ENCODE measurements at regions not wholly inside any gene's neighbourhood (a gene's known extent, or its start where the extent isn't known, plus 50 kb on each side); places are given as distances from the start of the nearest gene placed in this dataset.

DNA sequence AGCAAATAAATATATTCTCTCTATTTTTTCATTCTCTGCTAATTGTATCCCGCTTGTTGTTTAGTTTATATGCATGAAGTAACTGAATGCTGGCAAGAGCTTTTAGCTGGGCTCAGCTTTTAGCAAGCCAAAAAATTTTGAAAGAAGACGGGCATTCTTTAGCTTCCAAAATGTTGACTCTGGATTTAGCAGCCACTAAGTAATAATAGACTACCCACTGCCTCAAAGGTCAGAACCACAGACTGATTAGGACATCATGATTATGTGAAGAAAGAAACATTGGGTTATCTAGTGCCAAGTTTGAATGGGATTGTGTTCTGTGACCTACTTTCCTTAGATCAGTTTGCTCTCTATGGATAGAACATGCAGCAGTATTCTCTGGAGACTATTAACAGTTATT lies 80.3 kb upstream of the DPH5 start:
- H3K36me3 ChIP-seq (ENCODE audit: low read depth): no peaks in the 10 kb centered on the region
- no peak for TF ChIP-seq EZH2 (IDR thresholded peaks at IDR 0.05; ENCODE audit: low read depth)
- TF ChIP-seq, protein P1, sequence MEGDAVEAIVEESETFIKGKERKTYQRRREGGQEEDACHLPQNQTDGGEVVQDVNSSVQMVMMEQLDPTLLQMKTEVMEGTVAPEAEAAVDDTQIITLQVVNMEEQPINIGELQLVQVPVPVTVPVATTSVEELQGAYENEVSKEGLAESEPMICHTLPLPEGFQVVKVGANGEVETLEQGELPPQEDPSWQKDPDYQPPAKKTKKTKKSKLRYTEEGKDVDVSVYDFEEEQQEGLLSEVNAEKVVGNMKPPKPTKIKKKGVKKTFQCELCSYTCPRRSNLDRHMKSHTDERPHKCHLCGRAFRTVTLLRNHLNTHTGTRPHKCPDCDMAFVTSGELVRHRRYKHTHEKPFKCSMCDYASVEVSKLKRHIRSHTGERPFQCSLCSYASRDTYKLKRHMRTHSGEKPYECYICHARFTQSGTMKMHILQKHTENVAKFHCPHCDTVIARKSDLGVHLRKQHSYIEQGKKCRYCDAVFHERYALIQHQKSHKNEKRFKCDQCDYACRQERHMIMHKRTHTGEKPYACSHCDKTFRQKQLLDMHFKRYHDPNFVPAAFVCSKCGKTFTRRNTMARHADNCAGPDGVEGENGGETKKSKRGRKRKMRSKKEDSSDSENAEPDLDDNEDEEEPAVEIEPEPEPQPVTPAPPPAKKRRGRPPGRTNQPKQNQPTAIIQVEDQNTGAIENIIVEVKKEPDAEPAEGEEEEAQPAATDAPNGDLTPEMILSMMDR (conservative IDR thresholded peaks at IDR 0.05): no peak
- no peaks in the 10 kb centered on the region for H3K4me1 ChIP-seq (replicated peaks; ENCODE audit: insufficient read depth)
- ChIA-PET CTCF (no interaction called here), POLR2A (ENCODE audit: unreplicated experiment) (no interaction called here)
- H3F3A ChIP-seq (ENCODE audit: insufficient read depth, low read depth): no peaks in the 10 kb centered on the region; the same call in 1 of the 2 replicates
- DNase-seq: no peak
- no peak overlapping the region for H3K27ac ChIP-seq
- intact Hi-C loops (cut with micrococcal nuclease; ENCODE audit: unreplicated experiment): no loop called here
- no peak overlapping the region for H2AFZ ChIP-seq
- no peaks in the 10 kb centered on the region for H3K79me2 ChIP-seq (ENCODE audit: low read depth)
- H3K4me3 ChIP-seq: no peak overlapping the region
- H4K20me1 ChIP-seq (ENCODE audit: insufficient read depth): no peaks in the 10 kb centered on the region
- no TSS peak for BruUV-seq (replicated peaks)
- H3K27me3 ChIP-seq (ENCODE audit: insufficient read depth, low read depth): no peaks in the 10 kb centered on the region
- H3K9me2 ChIP-seq (ENCODE audit: insufficient read depth): no peaks in the 10 kb centered on the region
- no peak overlapping the region for H3K4me2 ChIP-seq
- 0 out of 2 replicates have a peak, but pooled peaks cover 3% of the 10 kb centered on the region for H3K9me3 ChIP-seq (ENCODE audit: insufficient read depth, low read depth)

DNA sequence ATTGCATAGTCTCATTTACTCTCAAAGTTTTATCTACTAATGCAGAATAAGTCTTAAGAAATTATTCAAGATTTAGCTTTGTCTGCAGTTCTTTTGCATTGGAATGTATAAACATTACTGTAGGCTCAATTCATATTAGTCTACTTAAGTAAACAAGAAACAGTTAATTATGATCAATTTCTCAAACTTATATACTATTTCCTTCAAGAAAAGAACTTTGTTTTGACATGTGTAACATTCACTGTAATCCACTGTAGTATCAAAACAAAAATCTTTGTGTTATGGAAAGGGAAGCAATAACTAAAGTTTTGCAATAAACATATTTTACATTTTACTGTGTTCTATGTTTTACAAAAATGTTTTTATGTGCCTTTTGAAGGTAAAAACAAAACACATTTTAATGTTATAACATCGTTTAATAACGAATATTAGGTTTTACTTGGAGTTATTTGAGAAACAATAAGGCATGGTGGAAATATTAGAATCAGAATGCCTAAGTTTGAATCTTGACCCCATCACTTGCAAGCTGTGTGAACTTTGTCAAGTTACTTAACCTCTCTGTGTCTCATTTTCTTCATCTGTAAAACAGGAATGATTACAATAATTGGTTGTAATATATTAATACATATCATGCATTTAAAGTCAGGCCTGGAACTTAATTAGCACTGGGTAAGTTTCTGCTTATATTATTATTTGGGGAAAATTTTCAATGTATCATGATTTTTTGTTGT lies 77.0 kb upstream of the DPH5 start:
- 0 out of 2 replicates have a peak, but pooled peaks cover 3% of the 10 kb centered on the region for H3K9me3 ChIP-seq (ENCODE audit: insufficient read depth, low read depth)
- CTCF ChIA-PET: no interaction called here
- POLR2A ChIA-PET (ENCODE audit: unreplicated experiment): no interaction called here
- TF ChIP-seq, protein P1 (conservative IDR thresholded peaks at IDR 0.05): no peak
- TF ChIP-seq EZH2 (IDR thresholded peaks at IDR 0.05; ENCODE audit: low read depth): no peak
- no peak for DNase-seq
- no peaks in the 10 kb centered on the region for H3K36me3 ChIP-seq (ENCODE audit: low read depth)
- H3K4me3 ChIP-seq: no peak overlapping the region
- no peaks in the 10 kb centered on the region for H3K79me2 ChIP-seq (ENCODE audit: low read depth)
- H3K4me2 ChIP-seq: no peak overlapping the region
- no peak overlapping the region for H2AFZ ChIP-seq
- H3K27ac ChIP-seq: no peak overlapping the region
- H3K9me2 ChIP-seq (ENCODE audit: insufficient read depth): no peaks in the 10 kb centered on the region
- H4K20me1 ChIP-seq (ENCODE audit: insufficient read depth): no peaks in the 10 kb centered on the region
- intact Hi-C loops (cut with micrococcal nuclease; ENCODE audit: unreplicated experiment): no loop called here
- no peaks in the 10 kb centered on the region; the same call in 1 of the 2 replicates for H3F3A ChIP-seq (ENCODE audit: insufficient read depth, low read depth)
- no peaks in the 10 kb centered on the region for H3K4me1 ChIP-seq (replicated peaks; ENCODE audit: insufficient read depth)
- no peaks in the 10 kb centered on the region for H3K27me3 ChIP-seq (ENCODE audit: insufficient read depth, low read depth)
- no TSS peak for BruUV-seq (replicated peaks)

DNA sequence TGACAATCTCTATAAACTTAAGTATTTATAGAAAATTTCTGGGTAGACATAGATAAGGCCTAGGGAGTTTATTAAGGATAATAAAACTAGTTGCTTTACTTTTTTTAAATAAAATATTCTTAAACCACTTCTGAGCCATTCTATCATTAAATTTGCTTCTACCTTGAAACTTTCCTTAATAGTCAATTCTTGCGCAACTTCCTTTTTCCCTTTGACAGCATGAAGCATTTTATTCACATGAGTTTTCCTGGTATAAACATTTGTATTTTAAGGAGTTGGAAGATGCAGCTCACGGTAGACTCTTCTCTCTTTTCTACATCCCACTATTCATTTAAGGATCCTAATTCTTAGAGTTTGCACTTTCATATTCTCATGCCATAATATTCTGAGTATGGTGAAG lies 75.8 kb upstream of the DPH5 start:
- intact Hi-C loops (cut with micrococcal nuclease; ENCODE audit: unreplicated experiment): no loop called here
- Histone ChIP-seq H3K4me2 (no peak overlapping the region), H4K20me1 (ENCODE audit: insufficient read depth) (no peaks in the 10 kb centered on the region), H3K27me3 (ENCODE audit: insufficient read depth, low read depth) (no peaks in the 10 kb centered on the region), H3K9me3 (ENCODE audit: insufficient read depth, low read depth) (0 out of 2 replicates have a peak, but pooled peaks cover 3% of the 10 kb centered on the region), H3K27ac (no peak overlapping the region), H3K79me2 (ENCODE audit: low read depth) (no peaks in the 10 kb centered on the region), H3F3A (ENCODE audit: insufficient read depth, low read depth) (no peaks in the 10 kb centered on the region; the same call in 1 of the 2 replicates), H3K4me3 (no peak overlapping the region), H3K9me2 (ENCODE audit: insufficient read depth) (no peaks in the 10 kb centered on the region; the same call in 1 of the 2 replicates), H3K4me1 (replicated peaks; ENCODE audit: insufficient read depth) (no peaks in the 10 kb centered on the region), H2AFZ (no peak overlapping the region), H3K36me3 (ENCODE audit: low read depth) (no peaks in the 10 kb centered on the region)
- BruUV-seq (replicated peaks): no TSS peak
- DNase-seq: no peak
- CTCF ChIA-PET: no interaction called here
- TF ChIP-seq EZH2 (IDR thresholded peaks at IDR 0.05; ENCODE audit: low read depth): no peak
- TF ChIP-seq, protein P1 (conservative IDR thresholded peaks at IDR 0.05): no peak
- POLR2A ChIA-PET (ENCODE audit: unreplicated experiment): no interaction called here
